Esophagus muscularis mucosa (tissue), 4 donors: ENCODE measurements at regions not wholly inside any gene's neighbourhood (a gene's known extent, or its start where the extent isn't known, plus 50 kb on each side); places are given as distances from the start of the nearest gene placed in this dataset.

Source experiments
- DNase-seq: peaks from one replicate; pipeline ENCODE4 v3.0.0-alpha.2; 2017; ENCODE audit errors: extremely low spot score
- H3K27ac ChIP-seq, 4 donors: fragments of 200-600 bp; sonication (generic); replicated peaks in 1 of 4; 1 replicate in 3 of 4; 2 replicates in 1 of 4; pipeline ENCODE4 v1.5.1; 2016 to 2019; ENCODE audit warnings: mild to moderate bottlenecking in 1 of 4
- H3K27me3 ChIP-seq, 4 donors: fragments of 200-600 bp; sonication (generic); one replicate each; pipeline versions ENCODE4 v1.5.1 to v1.6.0; 2016 to 2019
- H3K36me3 ChIP-seq, 4 donors: fragments of 200-600 bp; sonication (generic); one replicate each; pipeline ENCODE4 v1.5.1; 2016 to 2019
- H3K4me1 ChIP-seq, 4 donors: fragments of 200-600 bp; sonication (generic); one replicate each; pipeline ENCODE4 v1.5.1; 2016 to 2019
- H3K4me3 ChIP-seq, 4 donors: fragments of 200-600 bp; sonication (generic); 1 replicate in 2 of 4; 2 replicates in 2 of 4; pipeline ENCODE4 v1.5.1; 2016 to 2019; ENCODE audit warnings: mild to moderate bottlenecking in 4 of 4, moderate library complexity in 1 of 4
- H3K9me3 ChIP-seq, 4 donors: fragments of 200-600 bp; sonication (generic); 1 replicate in 3 of 4; 2 replicates in 1 of 4; pipeline ENCODE4 v1.5.1; 2016 to 2019
- CTCF ChIP-seq, 3 experiments: fragments of 200-600 bp in 2 of 3; fragments of 450-650 bp in 1 of 3; sonication (generic) in 2 of 3; IDR thresholded peaks; one replicate each; pipeline ENCODE4 v1.5.1; 2017 to 2019; ENCODE audit warnings: antibody characterized with exemption in 3 of 3, mild to moderate bottlenecking in 2 of 3, moderate library complexity in 1 of 3
- EP300 ChIP-seq: sonication (generic); formaldehyde crosslinking; IDR thresholded peaks from one replicate; pipeline ENCODE4 v1.6.1; 2017; ENCODE audit warnings: antibody characterized with exemption
- POLR2A ChIP-seq: fragments of 450-650 bp; IDR thresholded peaks from one replicate; pipeline ENCODE4 v1.6.1; 2017; ENCODE audit warnings: antibody characterized with exemption, moderate library complexity, mild to moderate bottlenecking, low read depth
- POLR2AphosphoS5 ChIP-seq, 2 donors: sonication (generic); formaldehyde crosslinking; IDR thresholded peaks; one replicate each; pipeline ENCODE4 v1.6.1; 2017; ENCODE audit warnings: antibody characterized with exemption in 2 of 2
- WGBS: methylation state at CpG from one replicate; pipeline ENCODE4 v1.1.5; 2018; 5-methylcytosine and 5-hydroxymethylcytosine counted together
- intact Hi-C: fragments of 100-400 bp; cut with DNase I; formaldehyde crosslinking; loops from one replicate; pipeline ENCODE4 v1.15.1; 2023

GRCh38 chr2:236632295-236633218 lies 62.9 kb downstream of the ACKR3 start:
- intact Hi-C loops: no loop called here

GRCh38 chr2:236633219-236633570 lies 63.6 kb downstream of the ACKR3 start:
- H3K4me1 ChIP-seq: peaks cover 7 to 23% (median 18%) of the 10 kb centered on the region in 4 donors
- 78% methylated on average over 5 of the region's 5 CpGs for WGBS
- no peak for DNase-seq
- intact Hi-C loops: no loop called here
- no peaks in the 10 kb centered on the region for H3K27me3 ChIP-seq
- no peaks in the 10 kb centered on the region for H3K36me3 ChIP-seq
- TF ChIP-seq POLR2A (no peak), EP300 (no peak), POLR2AphosphoS5 (IDR thresholded peaks at IDR 0.05) (no peak), CTCF (IDR thresholded peaks at IDR 0.05) (no peak)
- H3K4me3 ChIP-seq: no peak overlapping the region
- H3K27ac ChIP-seq: peak overlapping the region in 1 of 4 donors; percentile 36
- no peaks in the 10 kb centered on the region for H3K9me3 ChIP-seq

More at GRCh38 chr2:236632295-236633218, 62.9 kb downstream of the ACKR3 start:
- Histone ChIP-seq H3K4me1 (peaks cover 7 to 23% (median 18%) of the 10 kb centered on the region in 4 donors), H3K36me3 (no peaks in the 10 kb centered on the region), H3K27me3 (no peaks in the 10 kb centered on the region), H3K27ac (peak overlapping the region in 1 of 4 donors; percentile 36), H3K4me3 (no peak overlapping the region), H3K9me3 (no peaks in the 10 kb centered on the region)
- TF ChIP-seq POLR2AphosphoS5 (IDR thresholded peaks at IDR 0.05): no peak
- no peak for TF ChIP-seq POLR2A
- no peak for TF ChIP-seq CTCF (IDR thresholded peaks at IDR 0.05)
- no peak for TF ChIP-seq EP300
- 87% methylated on average over 11 of the region's 11 CpGs for WGBS
- no peak for DNase-seq

GRCh38 chr2:236633775-236634560 lies 64.3 kb downstream of the ACKR3 start:
- H3K36me3 ChIP-seq: no peaks in the 10 kb centered on the region
- H3K27ac ChIP-seq: peak overlapping the region in 1 of 4 donors; percentile 36
- no peaks in the 10 kb centered on the region for H3K9me3 ChIP-seq
- H3K27me3 ChIP-seq: no peaks in the 10 kb centered on the region
- TF ChIP-seq CTCF (IDR thresholded peaks at IDR 0.05) (no peak), POLR2AphosphoS5 (IDR thresholded peaks at IDR 0.05) (no peak), POLR2A (no peak), EP300 (no peak)
- 93% methylated on average over 26 of the region's 26 CpGs for WGBS
- no peak overlapping the region for H3K4me3 ChIP-seq
- DNase-seq: no peak
- intact Hi-C loops: no loop called here
- H3K4me1 ChIP-seq: peaks cover 7 to 23% (median 18%) of the 10 kb centered on the region in 4 donors

GRCh38 chr2:236636261-236636660 lies 66.6 kb downstream of the ACKR3 start:
- intact Hi-C loops: no loop called here
- Histone ChIP-seq H3K36me3 (no peaks in the 10 kb centered on the region), H3K4me3 (no peak overlapping the region), H3K27ac (no peak overlapping the region), H3K27me3 (no peaks in the 10 kb centered on the region), H3K4me1 (peaks cover 0 to 17% (median 12%) of the 10 kb centered on the region in 4 donors), H3K9me3 (peaks cover 0 to 8% (median 0%) of the 10 kb centered on the region in 4 donors)
- TF ChIP-seq POLR2A (no peak), POLR2AphosphoS5 (IDR thresholded peaks at IDR 0.05) (no peak), EP300 (no peak), CTCF (IDR thresholded peaks at IDR 0.05) (no peak)
- 95% methylated on average over 7 of the region's 7 CpGs for WGBS
- no peak for DNase-seq
